GM18502 (cell line): ENCODE measurements at regions not wholly inside any gene's neighbourhood (a gene's known extent, or its start where the extent isn't known, plus 50 kb on each side); places are given as distances from the start of the nearest gene placed in this dataset.

ENCODE experiments used
- ATAC-seq: cut with Tn5 transposase; IDR thresholded peaks from one replicate; pipeline ENCODE4 v1.9.1; 2021; ENCODE audit warnings: mild to moderate bottlenecking; ENCODE audit not compliant: unreplicated experiment, poor library complexity

- ATAC-seq: no peak
Observed at GRCh38 chr10:36170142-36170719, 528.1 kb upstream of the FZD8 start.

GRCh38 chr10:36168777-36169176, 526.7 kb upstream of the FZD8 start:
- no peak for ATAC-seq

- ATAC-seq: no peak
Observed at GRCh38 chr10:36164556-36165504, 522.7 kb upstream of the FZD8 start.

- no peak for ATAC-seq
Observed at GRCh38 chr10:36163827-36164226, 521.7 kb upstream of the FZD8 start.

GRCh38 chr10:36157486-36157885, 515.4 kb upstream of the FZD8 start:
- no peak for ATAC-seq

- no peak for ATAC-seq
Observed at GRCh38 chr10:36148207-36148606, 506.1 kb upstream of the FZD8 start.

GRCh38 chr10:36147529-36147928, 505.4 kb upstream of the FZD8 start:
- ATAC-seq: no peak

- ATAC-seq: no peak
Observed at GRCh38 chr10:36141856-36142560, 499.9 kb upstream of the FZD8 start.

GRCh38 chr10:36129051-36129450, 487.0 kb upstream of the FZD8 start:
- no peak for ATAC-seq

GRCh38 chr10:36126076-36126475, 484.0 kb upstream of the FZD8 start:
- no peak for ATAC-seq

- ATAC-seq: no peak
Observed at GRCh38 chr10:36119455-36119854, 477.4 kb upstream of the FZD8 start.

- ATAC-seq: no peak
Observed at GRCh38 chr10:36118314-36118713, 476.2 kb upstream of the FZD8 start.

GRCh38 chr10:36117890-36118289, 475.8 kb upstream of the FZD8 start:
- no peak for ATAC-seq

- ATAC-seq: no peak
Observed at GRCh38 chr10:36117231-36117630, 475.1 kb upstream of the FZD8 start.

GRCh38 chr10:36116731-36117130, 474.6 kb upstream of the FZD8 start:
- no peak for ATAC-seq

- ATAC-seq: no peak
Observed at GRCh38 chr10:36116040-36116439, 473.9 kb upstream of the FZD8 start.

- no peak for ATAC-seq
Observed at GRCh38 chr10:36115364-36115763, 473.3 kb upstream of the FZD8 start.

- ATAC-seq: no peak
Observed at GRCh38 chr10:36114913-36115312, 472.8 kb upstream of the FZD8 start.

- no peak for ATAC-seq
Observed at GRCh38 chr10:36114141-36114540, 472.0 kb upstream of the FZD8 start.

- no peak for ATAC-seq
Observed at GRCh38 chr10:36111676-36112075, 469.6 kb upstream of the FZD8 start.

- no peak for ATAC-seq
Observed at GRCh38 chr10:36110097-36110496, 468.0 kb upstream of the FZD8 start.
